ENCODE measurements at regions not wholly inside any gene's neighbourhood (a gene's known extent, or its start where the extent isn't known, plus 50 kb on each side); places are given as distances from the start of the nearest gene placed in this dataset.

GRCh38 chr1:219308367-219308766 is 134.7 kb downstream of the LYPLAL1 start:
- H3K36me3 ChIP-seq (replicated peaks in 1 of 2), result no peaks in the 10 kb centered on the region
- intact Hi-C loops (cut with DNase I), result no loop called here
- no peak overlapping the region for H3K27ac ChIP-seq
- no peaks in the 10 kb centered on the region for H3K27me3 ChIP-seq
- 94 to 97% (median 95%) methylated on average over 4 of the region's 4 CpGs for WGBS, 4 donors
- peaks cover 6 to 12% of the 10 kb centered on the region in 2 donors for H3K4me1 ChIP-seq (replicated peaks in 1 of 2)
- TF ChIP-seq CTCF (IDR thresholded peaks at IDR 0.05), result no peak
- no peak for TF ChIP-seq POLR2A (IDR thresholded peaks at IDR 0.05)
- DNase-seq, result no peak
- H3K4me3 ChIP-seq, result no peak overlapping the region
- no peaks in the 10 kb centered on the region for H3K9me3 ChIP-seq (replicated peaks in 1 of 3)

- TF ChIP-seq CTCF (IDR thresholded peaks at IDR 0.05) (peak in 2 of 6 experiments; percentile 19 to 27), POLR2A (IDR thresholded peaks at IDR 0.05) (no peak)
- intact Hi-C loops (cut with DNase I), result no loop called here
These were observed 130.8 kb downstream of the LYPLAL1 start for GRCh38 chr1:219304227-219305226.

GRCh38 chr1:219302697-219303096 is 129.0 kb downstream of the LYPLAL1 start:
- no peaks in the 10 kb centered on the region for H3K36me3 ChIP-seq (replicated peaks in 1 of 2)
- H3K4me1 ChIP-seq (replicated peaks in 1 of 2), result peaks cover 0 to 10% of the 10 kb centered on the region in 2 donors
- no peaks in the 10 kb centered on the region for H3K27me3 ChIP-seq
- no peak overlapping the region for H3K27ac ChIP-seq
- H3K9me3 ChIP-seq (replicated peaks in 1 of 3), result no peaks in the 10 kb centered on the region
- TF ChIP-seq POLR2A (IDR thresholded peaks at IDR 0.05) (no peak), CTCF (IDR thresholded peaks at IDR 0.05) (no peak)
- DNase-seq, result no peak
- intact Hi-C loops (cut with DNase I), result no loop called here
- no peak overlapping the region for H3K4me3 ChIP-seq
- 63 to 78% (median 69%) methylated on average over 1 of the region's 1 CpG for WGBS, 4 donors

More at GRCh38 chr1:219304227-219305226, 130.8 kb downstream of the LYPLAL1 start:
- DNase-seq, result peak; percentile 26 to 70 (median 63)
- H3K9me3 ChIP-seq (replicated peaks in 1 of 3), result no peaks in the 10 kb centered on the region
- H3K4me3 ChIP-seq, result peak overlapping the region in 1 of 4 donors; percentile 46
- H3K27ac ChIP-seq, result peak overlapping the region in 3 of 5 donors; percentile 10 to 75 (median 62)
- no peaks in the 10 kb centered on the region for H3K36me3 ChIP-seq (replicated peaks in 1 of 2)
- H3K4me1 ChIP-seq (replicated peaks in 1 of 2), result peaks cover 0 to 3% of the 10 kb centered on the region in 2 donors
- 35 to 47% (median 42%) methylated on average over 9 of the region's 9 CpGs for WGBS, 4 donors
- no peaks in the 10 kb centered on the region for H3K27me3 ChIP-seq

- no peak for TF ChIP-seq CTCF (IDR thresholded peaks at IDR 0.05)
- Histone ChIP-seq H3K9me3 (replicated peaks in 1 of 3) (no peaks in the 10 kb centered on the region), H3K4me1 (replicated peaks in 1 of 2) (peaks cover 0 to 10% of the 10 kb centered on the region in 2 donors), H3K36me3 (replicated peaks in 1 of 2) (no peaks in the 10 kb centered on the region), H3K27me3 (no peaks in the 10 kb centered on the region), H3K4me3 (no peak overlapping the region), H3K27ac (peak overlapping the region in 2 of 5 donors; percentile 33 to 64)
- 79 to 84% (median 81%) methylated on average over 4 of the region's 4 CpGs for WGBS, 4 donors
- DNase-seq, result no peak
- intact Hi-C loops (cut with DNase I), result no loop called here
These were observed 125.7 kb downstream of the LYPLAL1 start for GRCh38 chr1:219299420-219299819.

Measured in adrenal gland (tissue), 9 donors.